Activated CD8-positive, alpha-beta memory T cell treated with anti-CD3 and anti-CD28 coated beads for 4 hours (primary cell): ENCODE measurements at regions not wholly inside any gene's neighbourhood (a gene's known extent, or its start where the extent isn't known, plus 50 kb on each side); places are given as distances from the start of the nearest gene placed in this dataset.
"Not testable (repeated sequence)": the region's sequence is repeated elsewhere in the genome, so short reads cannot be mapped to it uniquely, and the experiment has no call there.

ENCODE experiments used
- DNase-seq, 2 donors: peaks; one replicate each; pipeline ENCODE4 v3.0.0-alpha.2; 2020; ENCODE audit warnings: low read depth in 2 of 2

GRCh38 chrX:121169099-121170035 is 122.0 kb downstream of the GLUD2 start:
- no peak for DNase-seq

- DNase-seq: no peak
Observed at GRCh38 chrX:121172703-121173102, 125.3 kb downstream of the GLUD2 start.

GRCh38 chrX:121179972-121180371 is 132.6 kb downstream of the GLUD2 start:
- no peak for DNase-seq

GRCh38 chrX:121191779-121192178 is 144.4 kb downstream of the GLUD2 start:
- no peak for DNase-seq

GRCh38 chrX:121195719-121196118 is 148.3 kb downstream of the GLUD2 start:
- no peak for DNase-seq

- DNase-seq: not testable (repeated sequence)
Observed at GRCh38 chrX:121196872-121197444, 149.5 kb downstream of the GLUD2 start.

- DNase-seq: no peak
Observed at GRCh38 chrX:121208563-121208962, 161.2 kb downstream of the GLUD2 start.

- DNase-seq: no peak
Observed at GRCh38 chrX:121216641-121217374, 169.4 kb downstream of the GLUD2 start.

GRCh38 chrX:121221322-121221977 is 174.0 kb downstream of the GLUD2 start:
- DNase-seq: no peak

GRCh38 chrX:121227888-121228287 is 180.5 kb downstream of the GLUD2 start:
- DNase-seq: no peak

GRCh38 chrX:121231566-121232358 is 184.4 kb downstream of the GLUD2 start:
- no peak for DNase-seq

- no peak for DNase-seq
Observed at GRCh38 chrX:121236040-121236439, 188.6 kb downstream of the GLUD2 start.

GRCh38 chrX:121238093-121238492 is 190.7 kb downstream of the GLUD2 start:
- no peak for DNase-seq

GRCh38 chrX:121244511-121244910 is 197.1 kb downstream of the GLUD2 start:
- no peak for DNase-seq

GRCh38 chrX:121245763-121246162 is 198.4 kb downstream of the GLUD2 start:
- DNase-seq: no peak

- no peak for DNase-seq
Observed at GRCh38 chrX:121254336-121254735, 206.9 kb downstream of the GLUD2 start.

- DNase-seq: no peak
Observed at GRCh38 chrX:121256647-121257046, 209.2 kb downstream of the GLUD2 start.

- DNase-seq: no peak
Observed at GRCh38 chrX:121258545-121258944, 211.1 kb downstream of the GLUD2 start.

GRCh38 chrX:121259170-121259569 is 211.8 kb downstream of the GLUD2 start:
- DNase-seq: no peak

- no peak for DNase-seq
Observed at GRCh38 chrX:121260596-121261240, 213.3 kb downstream of the GLUD2 start.

- no peak for DNase-seq
Observed at GRCh38 chrX:121283921-121284320, 236.5 kb downstream of the GLUD2 start.
